HEK293 (cell line): ENCODE measurements at regions not wholly inside any gene's neighbourhood (a gene's known extent, or its start where the extent isn't known, plus 50 kb on each side); places are given as distances from the start of the nearest gene placed in this dataset.

ENCODE experiments used
- CTCF ChIA-PET: fragments of 350-600 bp; formaldehyde crosslinking; extraction: SDS; loops from one replicate; lab custom pipeline; 2021; ENCODE audit warnings: antibody characterized with exemption; lab: Yijun Ruan, JAX
- POLR2A ChIA-PET: fragments of 300-600 bp; formaldehyde crosslinking; extraction: SDS; loops from one replicate; lab custom pipeline; 2020; ENCODE audit warnings: antibody characterized with exemption, inconsistent platforms; lab: Yijun Ruan, JAX
- H3K27ac ChIP-seq: fragments of 200-500 bp; sonication (Bioruptor generic); 2 replicates; pipeline ENCODE4 v1.5.1; 2014; ENCODE audit warnings: low read depth, low read length, control low read depth, inconsistent platforms; ENCODE audit errors: extremely low read depth
- H3K36me3 ChIP-seq, 2 experiments: fragments of 200-500 bp in 1 of 2; sonication (Bioruptor generic) in 1 of 2; 1 replicate in 1 of 2; 2 replicates in 1 of 2; pipeline ENCODE4 v1.5.1; 2014 to 2017; ENCODE audit warnings: inconsistent platforms in 2 of 2, low read length in 2 of 2; ENCODE audit not compliant: control insufficient read depth in 2 of 2, insufficient read depth in 1 of 2
- H3K4me1 ChIP-seq: fragments of 200-500 bp; sonication (Bioruptor generic); 2 replicates; pipeline ENCODE4 v1.5.1; 2014; ENCODE audit warnings: mild to moderate bottlenecking, low read length, inconsistent platforms; ENCODE audit not compliant: control insufficient read depth, insufficient read depth
- H3K4me3 ChIP-seq: 2 replicates; pipeline ENCODE4 v1.5.1; 2011; ENCODE audit warnings: low read depth, mild to moderate bottlenecking, control low read depth, low read length, moderate library complexity
- H3K9me3 ChIP-seq: fragments of 200-500 bp; sonication (Bioruptor generic); 2 replicates; pipeline ENCODE4 v1.5.1; 2014; ENCODE audit warnings: low read depth, low read length, inconsistent platforms; ENCODE audit not compliant: control insufficient read depth, insufficient read depth
- GLI4 ChIP-seq: fragments of 450-650 bp; formaldehyde crosslinking; IDR thresholded peaks from 2 replicates; pipeline ENCODE4 v1.5.1; 2016; ENCODE audit warnings: missing biosample characterization, missing genetic modification characterization
- HOXA7 ChIP-seq: sonication (generic); formaldehyde crosslinking; IDR thresholded peaks from 2 replicates; pipeline ENCODE4 v1.8.1; 2022; ENCODE audit warnings: missing genetic modification reagents, borderline replicate concordance
- OVOL3 ChIP-seq: fragments of 450-650 bp; formaldehyde crosslinking; IDR thresholded peaks from 2 replicates; pipeline ENCODE4 v1.5.1; 2016; ENCODE audit warnings: missing biosample characterization, missing genetic modification characterization
- RBAK ChIP-seq: fragments of 450-650 bp; formaldehyde crosslinking; IDR thresholded peaks from 2 replicates; pipeline ENCODE4 v1.5.1; 2016; ENCODE audit warnings: missing biosample characterization, missing genetic modification characterization
- ZBTB1 ChIP-seq: fragments of 450-650 bp; formaldehyde crosslinking; IDR thresholded peaks from 2 replicates; pipeline ENCODE4 v1.5.1; 2016; ENCODE audit warnings: missing biosample characterization, missing genetic modification characterization
- ZFP3 ChIP-seq: fragments of 450-650 bp; formaldehyde crosslinking; IDR thresholded peaks from 2 replicates; pipeline ENCODE4 v1.5.1; 2016; ENCODE audit warnings: low read depth, missing biosample characterization, missing genetic modification characterization
- ZIC2 ChIP-seq: fragments of 450-650 bp; formaldehyde crosslinking; IDR thresholded peaks from 2 replicates; pipeline ENCODE4 v1.5.1; 2016; ENCODE audit warnings: missing biosample characterization, missing genetic modification characterization
- ZNF121 ChIP-seq: fragments of 450-650 bp; formaldehyde crosslinking; IDR thresholded peaks from 2 replicates; pipeline ENCODE4 v1.5.1; 2016; ENCODE audit warnings: missing biosample characterization, missing genetic modification characterization
- ZNF19 ChIP-seq: fragments of 450-650 bp; formaldehyde crosslinking; IDR thresholded peaks from 2 replicates; pipeline ENCODE4; 2016; ENCODE audit warnings: missing biosample characterization, missing genetic modification characterization, low read depth
- ZNF2 ChIP-seq: fragments of 450-650 bp; formaldehyde crosslinking; IDR thresholded peaks from 2 replicates; pipeline ENCODE4 v1.5.1; 2016; ENCODE audit warnings: missing biosample characterization, missing genetic modification characterization
- ZNF292 ChIP-seq: fragments of 450-650 bp; formaldehyde crosslinking; IDR thresholded peaks from 2 replicates; pipeline ENCODE4 v1.5.1; 2016; ENCODE audit warnings: low read depth, missing biosample characterization, missing genetic modification characterization, borderline replicate concordance
- ZNF354C ChIP-seq: fragments of 450-650 bp; formaldehyde crosslinking; IDR thresholded peaks from 2 replicates; pipeline ENCODE4 v1.5.1; 2016; ENCODE audit warnings: missing biosample characterization, missing genetic modification characterization, low read depth, borderline replicate concordance
- ZNF362 ChIP-seq: fragments of 450-650 bp; formaldehyde crosslinking; IDR thresholded peaks from 2 replicates; pipeline ENCODE4 v1.5.1; 2016; ENCODE audit warnings: missing biosample characterization, missing genetic modification characterization
- ZNF510 ChIP-seq: fragments of 450-650 bp; formaldehyde crosslinking; IDR thresholded peaks from 2 replicates; pipeline ENCODE4 v1.5.1; 2018; ENCODE audit warnings: mild to moderate bottlenecking, missing genetic modification characterization, missing biosample characterization; ENCODE audit not compliant: insufficient replicate concordance
- ZNF600 ChIP-seq: fragments of 450-650 bp; formaldehyde crosslinking; IDR thresholded peaks from 2 replicates; pipeline ENCODE4 v1.5.1; 2016; ENCODE audit warnings: missing biosample characterization, missing genetic modification characterization
- ZNF624 ChIP-seq: fragments of 450-650 bp; formaldehyde crosslinking; IDR thresholded peaks from 2 replicates; pipeline ENCODE4 v1.5.1; 2017; ENCODE audit warnings: missing biosample characterization, missing genetic modification characterization
- ZNF629 ChIP-seq: fragments of 450-650 bp; formaldehyde crosslinking; IDR thresholded peaks from 2 replicates; pipeline ENCODE4 v1.5.1; 2017; ENCODE audit warnings: missing biosample characterization, missing genetic modification characterization
- ZNF658 ChIP-seq: fragments of 450-650 bp; formaldehyde crosslinking; IDR thresholded peaks from 2 replicates; pipeline ENCODE4; 2016; ENCODE audit warnings: missing biosample characterization, missing genetic modification characterization
- ZNF777 ChIP-seq: fragments of 450-650 bp; formaldehyde crosslinking; IDR thresholded peaks from 2 replicates; pipeline ENCODE4 v1.5.1; 2017; ENCODE audit warnings: missing biosample characterization, missing genetic modification characterization, borderline replicate concordance
- ZSCAN18 ChIP-seq: fragments of 450-650 bp; formaldehyde crosslinking; IDR thresholded peaks from 2 replicates; pipeline ENCODE4 v1.5.1; 2016; ENCODE audit warnings: missing biosample characterization, missing genetic modification characterization

- Histone ChIP-seq H3K4me3 (no peak overlapping the region), H3K4me1 (no peaks in the 10 kb centered on the region), H3K27ac (no peak overlapping the region), H3K9me3 (no peaks in the 10 kb centered on the region), H3K36me3 (no peaks in the 10 kb centered on the region)
- ChIA-PET CTCF (no interaction called here), POLR2A (interaction anchor here (0.9 kb wide), 1 partner anchor 210 kb away, joined by 4 read pairs; no protein-coding TSS in a partner anchor)
- TF ChIP-seq ZIC2 (tag by site-specific recombination) (0 out of 2 replicates have a peak, but pooled peaks have one; percentile 29), ZNF510 (tag by site-specific recombination) (no peak)
Measured at GRCh38 chr15:70383856-70384255, 286.1 kb upstream of the TLE3 start.

GRCh38 chr15:70382762-70383458 is 285.2 kb upstream of the TLE3 start:
- Histone ChIP-seq H3K4me3 (no peak overlapping the region), H3K4me1 (no peaks in the 10 kb centered on the region), H3K36me3 (no peaks in the 10 kb centered on the region), H3K9me3 (no peaks in the 10 kb centered on the region), H3K27ac (no peak overlapping the region)
- ChIA-PET CTCF (no interaction called here), POLR2A (no interaction called here)
- TF ChIP-seq ZBTB1 (tag by site-specific recombination) (no peak), OVOL3 (tag by site-specific recombination) (no peak), ZNF121 (no peak), ZNF354C (tag by site-specific recombination) (no peak), ZNF19 (tag by site-specific recombination) (no peak), ZNF629 (tag by site-specific recombination) (no peak), ZNF2 (no peak), HOXA7 (no peak), ZNF600 (tag by site-specific recombination) (no peak), ZNF658 (tag by site-specific recombination) (no peak), ZNF292 (tag by site-specific recombination) (no peak), ZNF362 (no peak), ZFP3 (tag by site-specific recombination) (no peak), ZSCAN18 (tag by site-specific recombination) (no peak), ZNF777 (tag by site-specific recombination) (no peak), ZNF624 (tag by site-specific recombination) (no peak)

GRCh38 chr15:70382009-70382749 is 284.5 kb upstream of the TLE3 start:
- POLR2A ChIA-PET, result no interaction called here
- Histone ChIP-seq H3K4me3 (no peak overlapping the region), H3K27ac (no peak overlapping the region), H3K9me3 (no peaks in the 10 kb centered on the region), H3K4me1 (peaks cover under 1% of the 10 kb centered on the region; the same call in 1 of the 2 replicates), H3K36me3 (no peaks in the 10 kb centered on the region)
- TF ChIP-seq GLI4 (no peak), RBAK (tag by site-specific recombination) (peak; percentile 92)
- CTCF ChIA-PET, result interaction anchor here (0.6 kb wide), 1 partner anchor 12 kb away, joined by 6 read pairs; no protein-coding TSS in a partner anchor
